Loucy (cell line): ENCODE measurements at regions not wholly inside any gene's neighbourhood (a gene's known extent, or its start where the extent isn't known, plus 50 kb on each side); places are given as distances from the start of the nearest gene placed in this dataset.

Experiments
- CTCF ChIP-seq: fragments of 200-600 bp; sonication (generic); conservative IDR thresholded peaks from 2 replicates; pipeline ENCODE4 v1.5.1; 2014; ENCODE audit warnings: mild to moderate bottlenecking, antibody characterized with exemption, low read length
- EZH2phosphoT487 ChIP-seq: fragments of 200-600 bp; IDR thresholded peaks from 2 replicates; pipeline ENCODE4 v1.6.1; 2018; ENCODE audit warnings: antibody characterized with exemption, mild to moderate bottlenecking, moderate library complexity, borderline replicate concordance

- TF ChIP-seq CTCF (no peak), EZH2phosphoT487 (no peak)
Observed at GRCh38 chr4:179040259-179040658, 1598.0 kb upstream of the AGA start.
